Endothelial cell of umbilical vein (primary cell): ENCODE measurements at regions not wholly inside any gene's neighbourhood (a gene's known extent, or its start where the extent isn't known, plus 50 kb on each side); places are given as distances from the start of the nearest gene placed in this dataset.
"Not testable (repeated sequence)": the region's sequence is repeated elsewhere in the genome, so short reads cannot be mapped to it uniquely, and the experiment has no call there.

Experiments used
- BruUV-seq: library from RNA; stranded (reverse); fragments of 400-500 nt; replicated peaks from 2 replicates; lab custom pipeline; 2021; lab: Mats Ljungman, UMichigan
- CTCF ChIA-PET: fragments of 300-600, 350-600 bp; sonication (Branson Sonifier 250); formaldehyde crosslinking; loops from one replicate; lab custom pipeline; 2021; ENCODE audit warnings: antibody characterized with exemption, inconsistent platforms; lab: Charles Lee
- POLR2A ChIA-PET: fragments of 300-600, 350-600 bp; sonication (Branson Sonifier 250); formaldehyde crosslinking; loops from one replicate; lab custom pipeline; 2021; ENCODE audit warnings: antibody characterized with exemption, inconsistent platforms; lab: Charles Lee
- DNase-seq: peaks from one replicate; pipeline ENCODE4 v3.0.0-alpha.2; 2011; ENCODE audit warnings: low read depth, low spot score
- FAIRE-seq: peaks from 2 replicates; lab custom pipeline; 2011; peaks lifted over from hg19 to GRCh38; lab: Jason Lieb, UNC
- H2AFZ ChIP-seq: 2 replicates; pipeline ENCODE4 v1.6.0; 2012; ENCODE audit warnings: low read depth, low read length, control low read depth, inconsistent platforms
- H3K27ac ChIP-seq: 2 replicates; pipeline ENCODE4 v1.5.1; 2011; ENCODE audit warnings: low read depth, mild to moderate bottlenecking, control low read depth, low read length, moderate library complexity; ENCODE audit not compliant: insufficient read depth
- H3K27me3 ChIP-seq, 2 experiments: 2 replicates each; pipeline versions ENCODE4 v1.6.0 to v1.6.1; 2011; ENCODE audit warnings: low read length in 2 of 2, mixed read lengths in 1 of 2; ENCODE audit not compliant: control insufficient read depth in 2 of 2, insufficient read depth in 2 of 2
- H3K36me3 ChIP-seq, 2 experiments: 2 replicates in 1 of 2; 3 replicates in 1 of 2; pipeline ENCODE4 v1.5.1; 2011; ENCODE audit warnings: low read length in 2 of 2, mild to moderate bottlenecking in 1 of 2, moderate library complexity in 1 of 2; ENCODE audit not compliant: control insufficient read depth in 2 of 2, insufficient read depth in 2 of 2; ENCODE audit errors: extremely low read depth in 1 of 2
- H3K4me1 ChIP-seq: 3 replicates; pipeline ENCODE4 v1.5.1; 2011; ENCODE audit warnings: mild to moderate bottlenecking, low read length; ENCODE audit not compliant: control insufficient read depth, insufficient read depth; ENCODE audit errors: extremely low read depth
- H3K4me2 ChIP-seq: 2 replicates; pipeline ENCODE4 v1.6.1; 2011; ENCODE audit warnings: low read length, control low read depth, mixed read lengths; ENCODE audit not compliant: insufficient read depth
- H3K4me3 ChIP-seq, 3 experiments: fragments of 200-600 bp in 1 of 3; sonication (generic), shearing (Covaris generic) in 1 of 3; replicated peaks in 1 of 3; 2 replicates each; pipeline ENCODE4 v1.5.1; 2011 to 2016; ENCODE audit warnings: control low read depth in 3 of 3, low read length in 3 of 3, mild to moderate bottlenecking in 2 of 3, inconsistent platforms in 1 of 3, low read depth in 1 of 3, moderate library complexity in 1 of 3; ENCODE audit not compliant: insufficient read depth in 1 of 3
- H3K79me2 ChIP-seq: 2 replicates; pipeline ENCODE4 v1.6.0; 2012; ENCODE audit warnings: low read length, inconsistent platforms; ENCODE audit not compliant: control insufficient read depth, insufficient read depth
- H3K9ac ChIP-seq: replicated peaks from 2 replicates; pipeline ENCODE3; 2011; ENCODE audit warnings: low read length, control low read depth; ENCODE audit not compliant: insufficient read depth; ENCODE audit errors: extremely low read depth
- H3K9me1 ChIP-seq: replicated peaks from 3 replicates; pipeline ENCODE4 v1.6.0; 2011; ENCODE audit warnings: mild to moderate bottlenecking, low read length; ENCODE audit not compliant: control insufficient read depth, insufficient read depth; ENCODE audit errors: extremely low read depth
- H3K9me3 ChIP-seq: replicated peaks from 2 replicates; pipeline ENCODE4 v1.5.1; 2012; ENCODE audit warnings: low read length, inconsistent platforms; ENCODE audit not compliant: control insufficient read depth, insufficient read depth
- H4K20me1 ChIP-seq: replicated peaks from 2 replicates; pipeline ENCODE3; 2011; ENCODE audit warnings: mild to moderate bottlenecking, low read length; ENCODE audit not compliant: control insufficient read depth, insufficient read depth; ENCODE audit errors: extremely low read depth
- CTCF ChIP-seq, 2 donors: IDR thresholded peaks; 1 replicate in 1 of 2; 2 replicates in 1 of 2; pipeline ENCODE4 v1.5.1; 2011; ENCODE audit warnings: low read length in 2 of 2, mild to moderate bottlenecking in 2 of 2, moderate library complexity in 2 of 2, control low read depth in 1 of 2, inconsistent platforms in 1 of 2, low read depth in 1 of 2; ENCODE audit not compliant: insufficient read depth in 1 of 2; ENCODE audit errors: extremely low read depth in 1 of 2
- EZH2 ChIP-seq: IDR thresholded peaks from 2 replicates; pipeline ENCODE4 v1.6.1; 2012; ENCODE audit warnings: borderline replicate concordance, low read depth, mild to moderate bottlenecking, moderate library complexity, low read length, inconsistent platforms; ENCODE audit not compliant: severe bottlenecking
- FOS ChIP-seq: IDR thresholded peaks from 2 replicates; pipeline ENCODE4 v1.6.1; 2011; ENCODE audit warnings: mild to moderate bottlenecking, low read length, moderate library complexity, borderline replicate concordance; ENCODE audit not compliant: insufficient read depth
- GATA2 ChIP-seq: IDR thresholded peaks from 2 replicates; pipeline ENCODE4 v1.7.0; 2011; ENCODE audit warnings: low read depth, mild to moderate bottlenecking, moderate library complexity, mixed read lengths, low read length; ENCODE audit not compliant: insufficient read length, insufficient read depth
- JUN ChIP-seq: IDR thresholded peaks from 2 replicates; pipeline ENCODE4 v1.6.1; 2011; ENCODE audit warnings: borderline replicate concordance, low read depth; ENCODE audit not compliant: insufficient read length, insufficient read depth
- MAX ChIP-seq: IDR thresholded peaks from 2 replicates; pipeline ENCODE4 v1.6.1; 2011; ENCODE audit not compliant: insufficient read depth, insufficient read length
- MYC ChIP-seq: IDR thresholded peaks from one replicate; pipeline ENCODE4 v1.6.1; 2011; ENCODE audit warnings: mild to moderate bottlenecking, low read depth, low read length
- POLR2A ChIP-seq: IDR thresholded peaks from 2 replicates; pipeline ENCODE4 v1.6.1; 2012; ENCODE audit warnings: low read depth, mild to moderate bottlenecking, control low read depth, low read length
- POLR2AphosphoS5 ChIP-seq: IDR thresholded peaks from 2 replicates; pipeline ENCODE4 v1.6.1; 2012; ENCODE audit warnings: low read depth, mild to moderate bottlenecking, control low read depth, low read length, moderate library complexity; ENCODE audit not compliant: insufficient read depth
- dilution Hi-C: fragments of 300-500 bp; cut with MboI; formaldehyde crosslinking; loops from one replicate; pipeline ENCODE4 v1.15.0; 2019; ENCODE audit warnings: low sequenced_read_pairs; ENCODE audit not compliant: extremely low pct_ligation_motif_present
- intact Hi-C: fragments of 100-400 bp; cut with micrococcal nuclease; formaldehyde crosslinking; loops from one replicate; pipeline ENCODE4 v1.10.0; 2022

- POLR2A ChIA-PET, FAIRE-seq: not testable (repeated sequence)
These were observed 285.3 kb upstream of the DPP6 start for GRCh38 chr7:153766926-153767325.

GRCh38 chr7:153772966-153773365 is 279.2 kb upstream of the DPP6 start:
- ChIA-PET CTCF (no interaction called here), POLR2A (no interaction called here)
- Histone ChIP-seq H3K27ac (no peak overlapping the region), H3K79me2 (no peaks in the 10 kb centered on the region), H3K9me1 (no peaks in the 10 kb centered on the region), H3K4me3 (no peak overlapping the region), H4K20me1 (no peaks in the 10 kb centered on the region), H3K4me1 (no peaks in the 10 kb centered on the region), H3K36me3 (no peaks in the 10 kb centered on the region), H3K4me2 (no peak overlapping the region), H3K9ac (no peak overlapping the region), H3K27me3 (no peaks in the 10 kb centered on the region), H3K9me3 (no peaks in the 10 kb centered on the region), H2AFZ (no peak overlapping the region)
- no TSS peak for BruUV-seq
- intact Hi-C loops = no loop called here
- DNase-seq (no peak), FAIRE-seq (no peak)
- no peak for TF ChIP-seq GATA2
- no peak for TF ChIP-seq POLR2AphosphoS5
- TF ChIP-seq CTCF (IDR thresholded peaks at IDR 0.05; ENCODE audit: extremely low read depth in 1 of 2, insufficient read depth in 1 of 2, low read depth in 1 of 2, low read length in 2 of 2) = no peak
- no peak for TF ChIP-seq MAX
- TF ChIP-seq EZH2 = no peak
- TF ChIP-seq FOS = no peak
- TF ChIP-seq POLR2A = no peak
- TF ChIP-seq JUN = no peak
- no peak for TF ChIP-seq MYC
- dilution Hi-C loops = no loop called here

More at GRCh38 chr7:153766926-153767325, 285.3 kb upstream of the DPP6 start:
- H3K4me2 ChIP-seq, BruUV-seq, H2AFZ ChIP-seq, dilution Hi-C loops, H3K9me1 ChIP-seq, H3K9me3 ChIP-seq, H3K4me1 ChIP-seq, H3K9ac ChIP-seq, DNase-seq, H3K79me2 ChIP-seq, intact Hi-C loops, H3K27me3 ChIP-seq, H3K4me3 ChIP-seq, H3K27ac ChIP-seq, H4K20me1 ChIP-seq, CTCF ChIA-PET, H3K36me3 ChIP-seq: not testable (repeated sequence)

GRCh38 chr7:153776940-153777339 is 275.3 kb upstream of the DPP6 start:
- POLR2A ChIA-PET, H3K4me1 ChIP-seq, BruUV-seq, H3K27me3 ChIP-seq, intact Hi-C loops, H3K9ac ChIP-seq, H3K36me3 ChIP-seq, H4K20me1 ChIP-seq, FAIRE-seq, DNase-seq, H3K4me2 ChIP-seq, CTCF ChIA-PET, H2AFZ ChIP-seq, H3K9me3 ChIP-seq, H3K9me1 ChIP-seq, H3K79me2 ChIP-seq, dilution Hi-C loops, H3K27ac ChIP-seq, H3K4me3 ChIP-seq: not testable (repeated sequence)
